Endodermal cell (in vitro differentiated cells): ENCODE measurements at regions not wholly inside any gene's neighbourhood (a gene's known extent, or its start where the extent isn't known, plus 50 kb on each side); places are given as distances from the start of the nearest gene placed in this dataset.

Experiments
- DNase-seq: peaks from one replicate; pipeline ENCODE4 v3.0.0-alpha.2; 2017
- H3K27ac ChIP-seq: 2 replicates; pipeline ENCODE4 v1.5.1; 2013; ENCODE audit warnings: mild to moderate bottlenecking, low read depth, low read length, moderate library complexity
- H3K27me3 ChIP-seq: 2 replicates; pipeline ENCODE4 v1.6.1; 2013; ENCODE audit warnings: mild to moderate bottlenecking, low read length, moderate library complexity; ENCODE audit not compliant: insufficient read depth, control insufficient read depth, poor library complexity, severe bottlenecking
- H3K36me3 ChIP-seq: 2 replicates; pipeline ENCODE4 v1.7.0; 2013; ENCODE audit warnings: mild to moderate bottlenecking, low read length, moderate library complexity; ENCODE audit not compliant: control insufficient read depth, insufficient read depth
- H3K4me1 ChIP-seq: one replicate; pipeline ENCODE4 v1.7.0; 2013; ENCODE audit warnings: low read length; ENCODE audit not compliant: control insufficient read depth, insufficient read depth
- H3K4me3 ChIP-seq: 2 replicates; pipeline ENCODE4 v1.5.1; 2013; ENCODE audit warnings: mild to moderate bottlenecking, low read length, moderate library complexity
- H3K9ac ChIP-seq: 2 replicates; pipeline ENCODE4 v1.6.1; 2013; ENCODE audit warnings: mild to moderate bottlenecking, low read length, moderate library complexity; ENCODE audit not compliant: poor library complexity, severe bottlenecking; ENCODE audit errors: extremely low read depth
- H3K9me3 ChIP-seq: 2 replicates; pipeline ENCODE4 v1.6.1; 2013; ENCODE audit warnings: mild to moderate bottlenecking, low read length, moderate library complexity; ENCODE audit not compliant: control insufficient read depth
- H3K27ac Mint-ChIP-seq: 2 replicates; pipeline ENCODE4 v1.8.0; 2020; ENCODE audit warnings: mixed read lengths
- H3K27me3 Mint-ChIP-seq: 2 replicates; pipeline ENCODE4 v1.8.0; 2021; ENCODE audit warnings: mild to moderate bottlenecking, mixed read lengths; ENCODE audit not compliant: insufficient read depth
- H3K36me3 Mint-ChIP-seq: 2 replicates; pipeline ENCODE4 v1.8.0; 2020; ENCODE audit warnings: low read depth, mixed read lengths
- H3K4me1 Mint-ChIP-seq: 2 replicates; pipeline ENCODE4 v1.8.0; 2020; ENCODE audit warnings: mixed read lengths
- H3K4me3 Mint-ChIP-seq: 2 replicates; pipeline ENCODE4 v1.8.0; 2020; ENCODE audit warnings: mild to moderate bottlenecking, moderate library complexity, mixed read lengths
- H3K9me3 Mint-ChIP-seq: 2 replicates; pipeline ENCODE4 v1.8.0; 2020; ENCODE audit warnings: mild to moderate bottlenecking, mixed read lengths
- CTCF ChIP-seq: fragments of 200-600 bp; sonication (generic); conservative IDR thresholded peaks from 2 replicates; pipeline ENCODE4 v1.5.0; 2021; ENCODE audit warnings: antibody characterized with exemption, mild to moderate bottlenecking
- WGBS, 2 experiments: methylation state at CpG; one replicate each; pipeline versions ENCODE4 v1.1.5 to v1.1.7; 2013; ENCODE audit warnings: missing lambda C conversion rate in 2 of 2, mixed read lengths in 1 of 2; ENCODE audit not compliant: insufficient coverage in 1 of 2, insufficient read length in 1 of 2; 5-methylcytosine and 5-hydroxymethylcytosine counted together

- H3K4me1 Mint-ChIP-seq, result no peaks in the 10 kb centered on the region
- no peak for TF ChIP-seq CTCF
- peaks cover 16% of the 10 kb centered on the region for H3K9me3 Mint-ChIP-seq
- Histone ChIP-seq H3K27ac (no peak overlapping the region), H3K4me1 (no peaks in the 10 kb centered on the region), H3K9me3 (peaks cover 27% of the 10 kb centered on the region), H3K27me3 (peaks cover 33% of the 10 kb centered on the region), H3K9ac (no peak overlapping the region), H3K36me3 (no peaks in the 10 kb centered on the region), H3K4me3 (no peak overlapping the region)
- no peaks in the 10 kb centered on the region for H3K36me3 Mint-ChIP-seq
- WGBS, 2 experiments, result 85 to 90% methylated on average over 2 of the region's 2 CpGs
- H3K4me3 Mint-ChIP-seq, result no peak overlapping the region
- no peak for DNase-seq
- H3K27me3 Mint-ChIP-seq, result peaks cover 44% of the 10 kb centered on the region
- H3K27ac Mint-ChIP-seq, result no peak overlapping the region
These were observed 138.9 kb upstream of the ARID2 start for GRCh38 chr12:45590646-45591045.

GRCh38 chr12:45591635-45592034, 137.9 kb upstream of the ARID2 start:
- TF ChIP-seq CTCF, result no peak
- peaks cover 44% of the 10 kb centered on the region for H3K27me3 Mint-ChIP-seq
- no peak overlapping the region for H3K27ac ChIP-seq
- no peaks in the 10 kb centered on the region for H3K4me1 ChIP-seq
- H3K27ac Mint-ChIP-seq, result no peak overlapping the region
- no peak for DNase-seq
- peaks cover 13% of the 10 kb centered on the region for H3K9me3 Mint-ChIP-seq
- no peak overlapping the region for H3K4me3 Mint-ChIP-seq
- peaks cover 25% of the 10 kb centered on the region for H3K9me3 ChIP-seq
- H3K36me3 ChIP-seq, result no peaks in the 10 kb centered on the region
- H3K36me3 Mint-ChIP-seq, result no peaks in the 10 kb centered on the region
- peaks cover 34% of the 10 kb centered on the region for H3K27me3 ChIP-seq
- WGBS, 2 experiments, result 92 to 100% methylated on average over 4 to 5 of the region's 5 CpGs
- H3K4me1 Mint-ChIP-seq, result no peaks in the 10 kb centered on the region
- no peak overlapping the region for H3K9ac ChIP-seq
- H3K4me3 ChIP-seq, result no peak overlapping the region

- H3K9me3 Mint-ChIP-seq, result peaks cover 6% of the 10 kb centered on the region
- H3K27ac Mint-ChIP-seq, result no peak overlapping the region
- H3K4me3 Mint-ChIP-seq, result no peak overlapping the region
- H3K4me1 ChIP-seq, result no peaks in the 10 kb centered on the region
- H3K9me3 ChIP-seq, result peaks cover 18% of the 10 kb centered on the region
- H3K27me3 Mint-ChIP-seq, result peaks cover 35% of the 10 kb centered on the region
- no peaks in the 10 kb centered on the region for H3K36me3 ChIP-seq
- 90 to 96% methylated on average over 1 of the region's 1 CpG for WGBS, 2 experiments
- H3K9ac ChIP-seq, result no peak overlapping the region
- no peak for TF ChIP-seq CTCF
- no peaks in the 10 kb centered on the region for H3K36me3 Mint-ChIP-seq
- H3K27me3 ChIP-seq, result peaks cover 33% of the 10 kb centered on the region
- no peaks in the 10 kb centered on the region for H3K4me1 Mint-ChIP-seq
- no peak for DNase-seq
- no peak overlapping the region for H3K27ac ChIP-seq
- no peak overlapping the region for H3K4me3 ChIP-seq
These were observed 133.1 kb upstream of the ARID2 start for GRCh38 chr12:45596366-45596765.
